Esophagus muscularis mucosa (tissue), 4 donors: ENCODE measurements at regions not wholly inside any gene's neighbourhood (a gene's known extent, or its start where the extent isn't known, plus 50 kb on each side); places are given as distances from the start of the nearest gene placed in this dataset.

Experiments used
- DNase-seq: peaks from one replicate; pipeline ENCODE4 v3.0.0-alpha.2; 2017; ENCODE audit errors: extremely low spot score
- H3K27ac ChIP-seq, 4 donors: fragments of 200-600 bp; sonication (generic); replicated peaks in 1 of 4; 1 replicate in 3 of 4; 2 replicates in 1 of 4; pipeline ENCODE4 v1.5.1; 2016 to 2019; ENCODE audit warnings: mild to moderate bottlenecking in 1 of 4
- H3K27me3 ChIP-seq, 4 donors: fragments of 200-600 bp; sonication (generic); one replicate each; pipeline versions ENCODE4 v1.5.1 to v1.6.0; 2016 to 2019
- H3K36me3 ChIP-seq, 4 donors: fragments of 200-600 bp; sonication (generic); one replicate each; pipeline ENCODE4 v1.5.1; 2016 to 2019
- H3K4me1 ChIP-seq, 4 donors: fragments of 200-600 bp; sonication (generic); one replicate each; pipeline ENCODE4 v1.5.1; 2016 to 2019
- H3K4me3 ChIP-seq, 4 donors: fragments of 200-600 bp; sonication (generic); 1 replicate in 2 of 4; 2 replicates in 2 of 4; pipeline ENCODE4 v1.5.1; 2016 to 2019; ENCODE audit warnings: mild to moderate bottlenecking in 4 of 4, moderate library complexity in 1 of 4
- H3K9me3 ChIP-seq, 4 donors: fragments of 200-600 bp; sonication (generic); 1 replicate in 3 of 4; 2 replicates in 1 of 4; pipeline ENCODE4 v1.5.1; 2016 to 2019
- CTCF ChIP-seq, 3 experiments: fragments of 200-600 bp in 2 of 3; fragments of 450-650 bp in 1 of 3; sonication (generic) in 2 of 3; IDR thresholded peaks; one replicate each; pipeline ENCODE4 v1.5.1; 2017 to 2019; ENCODE audit warnings: antibody characterized with exemption in 3 of 3, mild to moderate bottlenecking in 2 of 3, moderate library complexity in 1 of 3
- EP300 ChIP-seq: sonication (generic); formaldehyde crosslinking; IDR thresholded peaks from one replicate; pipeline ENCODE4 v1.6.1; 2017; ENCODE audit warnings: antibody characterized with exemption
- POLR2A ChIP-seq: fragments of 450-650 bp; IDR thresholded peaks from one replicate; pipeline ENCODE4 v1.6.1; 2017; ENCODE audit warnings: antibody characterized with exemption, moderate library complexity, mild to moderate bottlenecking, low read depth
- POLR2AphosphoS5 ChIP-seq, 2 donors: sonication (generic); formaldehyde crosslinking; IDR thresholded peaks; one replicate each; pipeline ENCODE4 v1.6.1; 2017; ENCODE audit warnings: antibody characterized with exemption in 2 of 2
- WGBS: methylation state at CpG from one replicate; pipeline ENCODE4 v1.1.5; 2018; 5-methylcytosine and 5-hydroxymethylcytosine counted together
- intact Hi-C: fragments of 100-400 bp; cut with DNase I; formaldehyde crosslinking; loops from one replicate; pipeline ENCODE4 v1.15.1; 2023

GRCh38 chr22:49668402-49668801 lies 159.3 kb downstream of the BRD1 start:
- Histone ChIP-seq H3K36me3 (no peaks in the 10 kb centered on the region), H3K4me3 (no peak overlapping the region), H3K27ac (no peak overlapping the region), H3K27me3 (peaks cover 0 to 86% (median 23%) of the 10 kb centered on the region in 4 donors), H3K4me1 (peaks cover 14 to 17% (median 16%) of the 10 kb centered on the region in 4 donors), H3K9me3 (no peaks in the 10 kb centered on the region)
- intact Hi-C loops, result no loop called here
- DNase-seq, result no peak
- 87% methylated on average over 12 of the region's 19 CpGs for WGBS
- TF ChIP-seq CTCF (IDR thresholded peaks at IDR 0.05) (no peak), POLR2A (no peak), POLR2AphosphoS5 (IDR thresholded peaks at IDR 0.05) (no peak), EP300 (no peak)

GRCh38 chr22:49667236-49667635 lies 160.4 kb downstream of the BRD1 start:
- H3K4me3 ChIP-seq, result peak overlapping the region in 3 of 4 donors; percentile 9 to 15 (median 14)
- 36% methylated on average over 13 of the region's 13 CpGs for WGBS
- no peaks in the 10 kb centered on the region for H3K36me3 ChIP-seq
- H3K27me3 ChIP-seq, result peaks cover 0 to 90% (median 23%) of the 10 kb centered on the region in 4 donors
- H3K4me1 ChIP-seq, result peaks cover 14 to 17% (median 16%) of the 10 kb centered on the region in 4 donors
- H3K27ac ChIP-seq, result peak overlapping the region in 2 of 4 donors; percentile 31 to 43
- DNase-seq, result no peak
- no peaks in the 10 kb centered on the region for H3K9me3 ChIP-seq
- TF ChIP-seq EP300 (no peak), POLR2AphosphoS5 (IDR thresholded peaks at IDR 0.05) (no peak), POLR2A (no peak), CTCF (IDR thresholded peaks at IDR 0.05) (no peak)
- intact Hi-C loops, result no loop called here

- TF ChIP-seq POLR2AphosphoS5 (IDR thresholded peaks at IDR 0.05) (no peak), CTCF (IDR thresholded peaks at IDR 0.05) (no peak), POLR2A (no peak)
- intact Hi-C loops, result no loop called here
- DNase-seq, result no peak
- H3K4me3 ChIP-seq, result no peak overlapping the region
- peaks cover 14 to 16% (median 14%) of the 10 kb centered on the region in 4 donors for H3K4me1 ChIP-seq
- WGBS, result 84% methylated on average over 10 of the region's 11 CpGs
- H3K36me3 ChIP-seq, result no peaks in the 10 kb centered on the region
- peak overlapping the region in 2 of 4 donors; percentile 31 to 43 for H3K27ac ChIP-seq
- no peaks in the 10 kb centered on the region for H3K9me3 ChIP-seq
- H3K27me3 ChIP-seq, result peaks cover 0 to 88% (median 17%) of the 10 kb centered on the region in 4 donors
Observed at GRCh38 chr22:49666146-49666809, 161.4 kb downstream of the BRD1 start.

- Histone ChIP-seq H3K36me3 (no peaks in the 10 kb centered on the region), H3K4me3 (no peak overlapping the region), H3K9me3 (no peaks in the 10 kb centered on the region), H3K27ac (no peak overlapping the region), H3K27me3 (peaks cover 0 to 88% (median 10%) of the 10 kb centered on the region in 4 donors), H3K4me1 (peaks cover under 1 to 12% (median 3%) of the 10 kb centered on the region in 4 donors)
- DNase-seq, result no peak
- 68% methylated on average over 13 of the region's 18 CpGs for WGBS
- intact Hi-C loops, result no loop called here
- TF ChIP-seq CTCF (IDR thresholded peaks at IDR 0.05), result no peak
- no peak for TF ChIP-seq EP300
- no peak for TF ChIP-seq POLR2AphosphoS5 (IDR thresholded peaks at IDR 0.05)
- TF ChIP-seq POLR2A, result no peak
Observed at GRCh38 chr22:49664891-49665290, 162.8 kb downstream of the BRD1 start.
